ENCODE measurements at regions not wholly inside any gene's neighbourhood (a gene's known extent, or its start where the extent isn't known, plus 50 kb on each side); places are given as distances from the start of the nearest gene placed in this dataset.

GRCh38 chr20:22717466-22717865 lies 133.1 kb upstream of the FOXA2 start:
- no peak overlapping the region for H3K14ac ChIP-seq (replicated peaks; ENCODE audit: low read depth, low read length)
- no peak overlapping the region for H2AK9ac ChIP-seq (replicated peaks; ENCODE audit: low read depth, low read length, poor library complexity)
- no peak overlapping the region for H3K9ac ChIP-seq (ENCODE audit: low read depth, low read length)
- H2AK5ac ChIP-seq (ENCODE audit: low read depth, low read length), result no peak overlapping the region
- H2BK15ac ChIP-seq (ENCODE audit: low read depth, low read length), result no peak overlapping the region
- no peak overlapping the region for H4K5ac ChIP-seq (ENCODE audit: low read depth, low read length)
- WGBS, 2 experiments (ENCODE audit: extremely low coverage in 2 of 2, insufficient read length in 1 of 2), result no CpG with 5 or more reads among the region's 4 CpGs
- no peak overlapping the region for H2BK120ac ChIP-seq (ENCODE audit: low read depth, low read length)
- BruUV-seq (replicated peaks), result no TSS peak
- ChIA-PET CTCF (no interaction called here), POLR2A (ENCODE audit: unreplicated experiment) (no interaction called here)
- no peaks in the 10 kb centered on the region for H3K9me1 ChIP-seq (ENCODE audit: insufficient read depth, low read length)
- no peak overlapping the region for H3K18ac ChIP-seq (ENCODE audit: low read depth, low read length)
- DNase-seq, result no peak
- H4K8ac ChIP-seq (ENCODE audit: low read depth in 2 of 2, low read length in 2 of 2), result no peak overlapping the region
- H4K20me1 ChIP-seq (ENCODE audit: insufficient read depth, low read length), result no peaks in the 10 kb centered on the region
- H2BK20ac ChIP-seq (ENCODE audit: low read depth, low read length), result no peak overlapping the region
- dilution Hi-C loops (cut with HindIII; ENCODE audit: low sequenced_read_pairs, unreplicated experiment) (no loop called here), in situ Hi-C loops (cut with MboI; ENCODE audit: low sequenced_read_pairs) (no loop called here), intact Hi-C loops (cut with micrococcal nuclease) (no loop called here)
- peak overlapping the region; percentile 12; the same call in 1 of the 2 replicates for H3K4me2 ChIP-seq (ENCODE audit: low read depth, low read length)
- no peak overlapping the region for H3K56ac ChIP-seq (ENCODE audit: extremely low read depth, insufficient read depth, low read length)
- 0 out of 2 replicates have a peak, but pooled peaks cover 2% of the 10 kb centered on the region for H3K4me1 ChIP-seq (ENCODE audit: control insufficient read depth, insufficient read depth, low read length)
- no peak overlapping the region for H3K27ac ChIP-seq (ENCODE audit: insufficient read depth, low read length)
- H2BK5ac ChIP-seq (ENCODE audit: low read depth, low read length, poor library complexity, severe bottlenecking), result no peak overlapping the region
- no peak overlapping the region for H4K91ac ChIP-seq (ENCODE audit: insufficient read depth, low read depth, low read length)
- H2AFZ ChIP-seq (replicated peaks; ENCODE audit: low read length, poor library complexity), result no peak overlapping the region
- no peak overlapping the region for H3K4ac ChIP-seq (ENCODE audit: low read depth, low read length)
- H3K79me1 ChIP-seq (ENCODE audit: low read depth in 1 of 2, low read length in 2 of 2), result no peaks in the 10 kb centered on the region
- no peaks in the 10 kb centered on the region for H3K9me3 ChIP-seq (ENCODE audit: control insufficient read depth, insufficient read depth, low read length)
- H3K23ac ChIP-seq (ENCODE audit: low read depth, low read length), result no peak overlapping the region
- no peak overlapping the region for H3K4me3 ChIP-seq (ENCODE audit: insufficient read depth, low read depth, low read length)
- peak; percentile 27; the same call in 1 of the 2 replicates for ATAC-seq (ENCODE audit: low read depth)
- no peaks in the 10 kb centered on the region for H3K36me3 ChIP-seq (ENCODE audit: control insufficient read depth, insufficient read depth, low read length)
- no peak for TF ChIP-seq USF2 (IDR thresholded peaks at IDR 0.05; ENCODE audit: low read depth, low read length)
- no peak for TF ChIP-seq NFE2L2 (IDR thresholded peaks at IDR 0.05; ENCODE audit: low read depth, low read length)
- TF ChIP-seq RCOR1 (IDR thresholded peaks at IDR 0.05; ENCODE audit: insufficient replicate concordance, low read length), result no peak
- no peak for TF ChIP-seq MAFK (IDR thresholded peaks at IDR 0.05; ENCODE audit: low read depth, low read length)
- no peak for TF ChIP-seq RFX5 (IDR thresholded peaks at IDR 0.05; ENCODE audit: low read depth, low read length)
- TF ChIP-seq POLR2A (IDR thresholded peaks at IDR 0.05; ENCODE audit: low read depth, low read length), result no peak
- TF ChIP-seq ELK1 (IDR thresholded peaks at IDR 0.05; ENCODE audit: borderline replicate concordance, low read depth, low read length), result no peak
- no peak for TF ChIP-seq CTCF (conservative IDR thresholded peaks at IDR 0.05; ENCODE audit: low read depth, low read length)
- no peak for TF ChIP-seq MXI1 (IDR thresholded peaks at IDR 0.05; ENCODE audit: borderline replicate concordance, low read depth, low read length)
- no peak for TF ChIP-seq SMC3 (IDR thresholded peaks at IDR 0.05; ENCODE audit: low read depth, low read length)
- no peak for TF ChIP-seq BHLHE40 (IDR thresholded peaks at IDR 0.05; ENCODE audit: low read depth, low read length)
- no peak for TF ChIP-seq RAD21 (IDR thresholded peaks at IDR 0.05; ENCODE audit: low read length)
- peaks cover 3% of the 10 kb centered on the region; the same call in 1 of the 2 replicates for H3K27me3 ChIP-seq (ENCODE audit: control insufficient read depth, insufficient read depth, low read length)
